DOHH2 (cell line): ENCODE measurements at regions not wholly inside any gene's neighbourhood (a gene's known extent, or its start where the extent isn't known, plus 50 kb on each side); places are given as distances from the start of the nearest gene placed in this dataset.

Experiments
- H3F3A ChIP-seq: fragments of 200-600 bp; sonication (generic), shearing (Covaris generic); 2 replicates; pipeline ENCODE4 v1.6.0; 2016; ENCODE audit warnings: antibody characterized with exemption, mild to moderate bottlenecking; ENCODE audit not compliant: control insufficient read depth, insufficient read depth
- H3K27ac ChIP-seq: fragments of 200-600 bp; sonication (generic); 2 replicates; pipeline ENCODE4 v1.5.1; 2014; ENCODE audit warnings: low read depth, mild to moderate bottlenecking, low read length, moderate library complexity
- H3K27me3 ChIP-seq: fragments of 200-600 bp; sonication (generic); 2 replicates; pipeline ENCODE4 v1.6.1; 2014; ENCODE audit warnings: mild to moderate bottlenecking, low read length, mixed read lengths; ENCODE audit not compliant: control insufficient read depth
- H3K36me3 ChIP-seq: fragments of 200-600 bp; sonication (generic); 2 replicates; pipeline ENCODE4 v1.6.1; 2014; ENCODE audit warnings: mild to moderate bottlenecking, low read length, moderate library complexity, mixed read lengths; ENCODE audit not compliant: control insufficient read depth
- H3K4me1 ChIP-seq: fragments of 200-600 bp; sonication (generic); 2 replicates; pipeline ENCODE4 v1.6.1; 2014; ENCODE audit warnings: mild to moderate bottlenecking, low read length, mixed read lengths; ENCODE audit not compliant: control insufficient read depth
- H3K4me2 ChIP-seq: fragments of 200-600 bp; sonication (generic); 2 replicates; pipeline ENCODE4 v1.6.0; 2014; ENCODE audit warnings: mild to moderate bottlenecking, low read length, moderate library complexity
- H3K4me3 ChIP-seq: fragments of 200-600 bp; sonication (generic); 2 replicates; pipeline ENCODE4 v1.5.1; 2014; ENCODE audit warnings: mild to moderate bottlenecking, low read length, mixed read lengths
- H3K79me2 ChIP-seq: fragments of 200-600 bp; sonication (generic); 2 replicates; pipeline ENCODE4 v1.6.1; 2014; ENCODE audit warnings: mild to moderate bottlenecking, low read length, mixed read lengths; ENCODE audit not compliant: control insufficient read depth
- H3K9me2 ChIP-seq: fragments of 200-600 bp; sonication (generic); replicated peaks from 2 replicates; pipeline ENCODE4 v1.6.1; 2014; ENCODE audit warnings: mild to moderate bottlenecking, low read length, mixed read lengths; ENCODE audit not compliant: control insufficient read depth
- H3K9me3 ChIP-seq: fragments of 200-600 bp; sonication (generic); 2 replicates; pipeline ENCODE4 v1.6.1; 2014; ENCODE audit warnings: antibody characterized with exemption, low read length, mixed read lengths; ENCODE audit not compliant: control insufficient read depth, insufficient read depth
- H4K20me1 ChIP-seq: fragments of 200-600 bp; sonication (generic); 2 replicates; pipeline ENCODE4 v1.6.0; 2014; ENCODE audit warnings: low read depth, mild to moderate bottlenecking, antibody characterized with exemption, low read length, moderate library complexity; ENCODE audit not compliant: control insufficient read depth, insufficient read depth
- CTCF ChIP-seq: fragments of 200-600 bp; sonication (generic); IDR thresholded peaks from one replicate; pipeline ENCODE4 v1.5.1; 2014; ENCODE audit warnings: antibody characterized with exemption, mild to moderate bottlenecking, low read depth, low read length; ENCODE audit not compliant: poor library complexity, severe bottlenecking
- EZH2phosphoT487 ChIP-seq: fragments of 200-600 bp; sonication (generic); IDR thresholded peaks from 2 replicates; pipeline ENCODE4 v1.6.1; 2017; ENCODE audit warnings: borderline replicate concordance, mild to moderate bottlenecking, antibody characterized with exemption, low read length, moderate library complexity, mixed read lengths

- Histone ChIP-seq H3K4me2 (no peak overlapping the region), H4K20me1 (no peaks in the 10 kb centered on the region), H3K9me3 (no peaks in the 10 kb centered on the region), H3K79me2 (no peaks in the 10 kb centered on the region), H3F3A (no peaks in the 10 kb centered on the region), H3K9me2 (no peaks in the 10 kb centered on the region; the same call in 1 of the 2 replicates), H3K36me3 (no peaks in the 10 kb centered on the region), H3K27ac (no peak overlapping the region), H3K4me1 (no peaks in the 10 kb centered on the region), H3K4me3 (no peak overlapping the region), H3K27me3 (no peaks in the 10 kb centered on the region; the same call in 1 of the 2 replicates)
- TF ChIP-seq EZH2phosphoT487: no peak
- no peak for TF ChIP-seq CTCF
Observed at GRCh38 chr7:41501466-41501865, 201.4 kb downstream of the INHBA start.

GRCh38 chr7:41501006-41501405 is 201.9 kb downstream of the INHBA start:
- no peaks in the 10 kb centered on the region for H3K36me3 ChIP-seq
- TF ChIP-seq CTCF (no peak), EZH2phosphoT487 (no peak)
- H3K9me2 ChIP-seq: no peaks in the 10 kb centered on the region; the same call in 1 of the 2 replicates
- no peak overlapping the region for H3K4me3 ChIP-seq
- H3K27ac ChIP-seq: no peak overlapping the region
- H4K20me1 ChIP-seq: no peaks in the 10 kb centered on the region
- no peaks in the 10 kb centered on the region; the same call in 1 of the 2 replicates for H3K27me3 ChIP-seq
- H3K4me2 ChIP-seq: no peak overlapping the region
- no peaks in the 10 kb centered on the region for H3K79me2 ChIP-seq
- H3F3A ChIP-seq: no peaks in the 10 kb centered on the region
- H3K9me3 ChIP-seq: no peaks in the 10 kb centered on the region
- no peaks in the 10 kb centered on the region for H3K4me1 ChIP-seq

- Histone ChIP-seq H3K27ac (no peak overlapping the region), H3K9me3 (no peaks in the 10 kb centered on the region), H3K36me3 (no peaks in the 10 kb centered on the region), H3F3A (no peaks in the 10 kb centered on the region), H3K27me3 (no peaks in the 10 kb centered on the region), H3K4me3 (no peak overlapping the region), H3K79me2 (no peaks in the 10 kb centered on the region), H3K4me2 (no peak overlapping the region), H4K20me1 (no peaks in the 10 kb centered on the region), H3K9me2 (no peaks in the 10 kb centered on the region), H3K4me1 (no peaks in the 10 kb centered on the region)
- TF ChIP-seq EZH2phosphoT487 (no peak), CTCF (no peak)
Observed at GRCh38 chr7:41492603-41493002, 210.3 kb downstream of the INHBA start.
